ENCODE measurements at regions not wholly inside any gene's neighbourhood (a gene's known extent, or its start where the extent isn't known, plus 50 kb on each side); places are given as distances from the start of the nearest gene placed in this dataset.

DNA sequence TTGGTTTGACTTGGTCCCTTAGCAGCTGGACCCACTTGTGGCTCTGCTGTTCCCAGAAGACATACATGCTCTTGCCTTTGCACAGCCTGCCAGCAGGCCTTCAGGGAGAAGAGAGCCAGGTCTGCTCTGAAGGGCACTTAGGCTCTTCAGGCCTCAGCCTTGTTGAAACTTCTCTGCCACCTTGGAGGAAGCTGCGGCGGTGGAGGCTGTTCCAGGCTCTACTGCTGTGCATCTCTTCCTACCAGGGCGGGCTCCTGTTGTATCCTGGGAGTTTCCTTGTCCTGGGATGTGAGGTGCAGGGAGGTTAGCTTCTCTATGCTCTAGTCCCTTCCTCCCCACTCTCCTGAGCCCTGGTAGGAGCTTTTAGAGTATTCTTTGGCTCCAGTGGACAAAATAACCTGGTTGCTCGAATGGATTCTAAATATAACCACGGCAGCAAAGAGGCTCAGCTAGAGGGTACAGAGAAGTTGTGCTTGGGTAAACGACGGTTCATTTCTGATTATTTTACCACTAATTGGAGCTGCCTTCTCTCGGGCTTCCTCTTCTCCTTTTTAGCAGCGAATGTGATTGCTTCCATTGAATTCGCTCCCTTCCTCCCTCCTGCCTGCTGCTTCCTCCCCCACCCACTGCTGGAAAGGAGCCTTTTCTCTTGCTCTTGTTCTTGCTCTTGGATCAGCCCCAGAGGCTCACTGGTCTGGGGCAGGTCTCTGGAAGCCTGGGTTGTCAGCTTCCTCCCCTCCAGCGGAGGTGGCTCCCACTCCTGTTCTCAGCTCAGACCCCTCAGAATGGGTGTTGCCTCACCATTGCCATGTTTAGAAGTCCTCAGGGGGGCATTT is 126.6 kb upstream of the CACNA1E start:
- TF ChIP-seq, protein P1, sequence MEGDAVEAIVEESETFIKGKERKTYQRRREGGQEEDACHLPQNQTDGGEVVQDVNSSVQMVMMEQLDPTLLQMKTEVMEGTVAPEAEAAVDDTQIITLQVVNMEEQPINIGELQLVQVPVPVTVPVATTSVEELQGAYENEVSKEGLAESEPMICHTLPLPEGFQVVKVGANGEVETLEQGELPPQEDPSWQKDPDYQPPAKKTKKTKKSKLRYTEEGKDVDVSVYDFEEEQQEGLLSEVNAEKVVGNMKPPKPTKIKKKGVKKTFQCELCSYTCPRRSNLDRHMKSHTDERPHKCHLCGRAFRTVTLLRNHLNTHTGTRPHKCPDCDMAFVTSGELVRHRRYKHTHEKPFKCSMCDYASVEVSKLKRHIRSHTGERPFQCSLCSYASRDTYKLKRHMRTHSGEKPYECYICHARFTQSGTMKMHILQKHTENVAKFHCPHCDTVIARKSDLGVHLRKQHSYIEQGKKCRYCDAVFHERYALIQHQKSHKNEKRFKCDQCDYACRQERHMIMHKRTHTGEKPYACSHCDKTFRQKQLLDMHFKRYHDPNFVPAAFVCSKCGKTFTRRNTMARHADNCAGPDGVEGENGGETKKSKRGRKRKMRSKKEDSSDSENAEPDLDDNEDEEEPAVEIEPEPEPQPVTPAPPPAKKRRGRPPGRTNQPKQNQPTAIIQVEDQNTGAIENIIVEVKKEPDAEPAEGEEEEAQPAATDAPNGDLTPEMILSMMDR (conservative IDR thresholded peaks at IDR 0.05; ENCODE audit: low read depth, low read length): no peak
- H3K4me3 ChIP-seq (ENCODE audit: low read depth, low read length): no peak overlapping the region
- DNase-seq (ENCODE audit: low read depth): no peak

DNA sequence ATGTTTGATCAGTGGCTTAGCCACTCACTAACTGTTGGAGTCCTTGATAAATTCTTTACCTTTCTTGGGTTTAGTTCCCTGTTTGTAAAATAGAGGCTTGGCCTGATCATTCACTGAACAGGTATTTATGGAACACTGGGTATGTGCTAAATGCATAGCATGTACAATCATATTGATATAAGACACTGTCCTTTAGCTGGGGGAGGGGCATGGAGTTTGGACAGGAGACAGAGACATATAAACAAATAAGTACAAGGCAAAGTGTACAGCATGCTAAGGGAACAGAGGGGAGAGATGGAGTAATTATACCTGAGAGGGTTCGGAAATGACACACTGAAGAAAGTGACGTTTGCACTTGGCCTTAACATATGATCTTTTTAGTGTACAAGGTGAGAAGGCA is 124.3 kb upstream of the CACNA1E start:
- TF ChIP-seq, protein P1 (conservative IDR thresholded peaks at IDR 0.05; ENCODE audit: low read depth, low read length): no peak

DNA sequence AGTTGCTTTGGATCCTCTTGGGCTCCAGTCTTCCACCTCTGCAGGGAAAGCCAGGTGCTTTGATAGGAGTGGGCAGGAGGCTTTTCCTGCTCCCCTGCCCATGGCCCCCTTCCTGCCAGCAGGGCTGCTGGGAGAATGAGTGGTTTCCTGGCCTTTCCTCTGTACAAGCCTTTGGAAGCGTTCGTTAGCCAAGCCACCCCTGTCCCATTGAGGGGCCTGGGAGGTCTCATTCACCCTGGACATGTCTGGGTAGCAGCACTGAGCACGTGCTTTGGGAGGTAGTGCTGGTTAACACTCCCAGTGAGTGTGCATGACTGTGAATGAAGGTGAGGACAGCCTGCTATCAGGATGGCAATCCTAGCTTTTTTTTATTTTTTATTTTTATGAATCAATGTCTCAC is 118.5 kb upstream of the CACNA1E start:
- no peak overlapping the region for H3K4me3 ChIP-seq (ENCODE audit: low read depth, low read length)
- TF ChIP-seq, protein P1 (conservative IDR thresholded peaks at IDR 0.05; ENCODE audit: low read depth, low read length): no peak
- DNase-seq (ENCODE audit: low read depth): no peak

More for the DNA sequence above, 124.3 kb upstream of the CACNA1E start:
- no peak for DNase-seq (ENCODE audit: low read depth)
- H3K4me3 ChIP-seq (ENCODE audit: low read depth, low read length): no peak overlapping the region

DNA sequence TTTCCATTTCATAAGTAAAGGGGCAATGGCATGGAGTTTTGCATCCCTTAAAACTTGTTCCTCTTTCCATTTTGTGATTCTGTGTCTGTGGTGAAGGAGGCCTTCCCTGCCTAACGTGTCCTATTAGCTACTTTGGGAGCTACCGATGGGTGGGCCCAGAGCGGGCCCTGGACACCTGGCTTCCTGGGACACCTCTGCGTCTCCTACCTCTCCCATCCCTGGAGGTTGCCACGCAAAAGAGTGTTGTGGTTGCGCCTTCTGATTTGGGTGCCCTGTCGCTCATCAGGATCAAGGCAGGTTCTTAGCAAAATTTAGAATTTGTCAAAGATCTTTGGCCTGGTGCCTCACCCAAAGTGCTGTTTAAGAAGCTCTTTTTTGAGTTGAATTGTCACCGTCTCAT is 116.4 kb upstream of the CACNA1E start:
- no peak overlapping the region for H3K4me3 ChIP-seq (ENCODE audit: low read depth, low read length)
- TF ChIP-seq, protein P1 (conservative IDR thresholded peaks at IDR 0.05; ENCODE audit: low read depth, low read length): no peak
- no peak for DNase-seq (ENCODE audit: low read depth)

DNA sequence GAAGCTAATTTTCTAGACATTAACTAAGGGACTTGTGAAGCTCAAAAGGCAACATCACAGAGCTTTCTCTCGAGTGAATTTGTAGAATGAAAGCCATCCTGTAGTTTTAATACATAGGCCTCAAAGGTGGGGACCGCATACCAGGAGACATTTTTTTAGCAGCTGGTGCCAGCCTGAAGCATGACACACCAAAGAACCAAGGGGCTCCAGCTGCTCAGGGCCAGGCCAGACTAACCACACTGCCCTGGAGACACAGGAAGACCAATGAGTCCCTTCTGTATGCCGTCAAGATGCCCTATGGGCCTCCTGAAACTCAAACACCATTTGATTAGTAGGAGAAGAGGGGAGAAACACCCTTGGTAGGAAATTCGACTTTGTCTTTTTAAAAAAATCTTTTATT is 113.9 kb upstream of the CACNA1E start:
- TF ChIP-seq, protein P1 (conservative IDR thresholded peaks at IDR 0.05; ENCODE audit: low read depth, low read length): no peak
- no peak for DNase-seq (ENCODE audit: low read depth)
- H3K4me3 ChIP-seq (ENCODE audit: low read depth, low read length): no peak overlapping the region

DNA sequence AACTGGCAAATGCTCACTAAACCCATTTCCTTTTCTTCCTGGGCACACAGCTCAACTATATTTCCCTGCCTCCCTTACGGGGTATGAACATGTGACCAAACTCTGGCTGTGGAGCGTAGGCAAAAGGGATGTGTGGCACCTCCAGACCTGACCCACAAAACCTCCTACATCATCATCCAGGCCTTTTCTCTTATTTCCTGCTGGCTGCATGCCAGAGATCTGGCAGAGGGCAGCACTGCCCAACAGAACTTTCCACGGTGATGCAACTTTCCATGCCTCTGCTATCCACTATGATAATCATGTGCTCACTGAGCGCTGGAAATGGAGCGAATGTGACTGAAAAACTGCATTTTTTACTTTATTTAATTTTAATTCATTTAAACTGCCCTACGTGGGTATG is 99.6 kb upstream of the CACNA1E start:
- TF ChIP-seq, protein P1 (conservative IDR thresholded peaks at IDR 0.05; ENCODE audit: low read depth, low read length): no peak
- peak; percentile 58 for DNase-seq (ENCODE audit: low read depth)

DNA sequence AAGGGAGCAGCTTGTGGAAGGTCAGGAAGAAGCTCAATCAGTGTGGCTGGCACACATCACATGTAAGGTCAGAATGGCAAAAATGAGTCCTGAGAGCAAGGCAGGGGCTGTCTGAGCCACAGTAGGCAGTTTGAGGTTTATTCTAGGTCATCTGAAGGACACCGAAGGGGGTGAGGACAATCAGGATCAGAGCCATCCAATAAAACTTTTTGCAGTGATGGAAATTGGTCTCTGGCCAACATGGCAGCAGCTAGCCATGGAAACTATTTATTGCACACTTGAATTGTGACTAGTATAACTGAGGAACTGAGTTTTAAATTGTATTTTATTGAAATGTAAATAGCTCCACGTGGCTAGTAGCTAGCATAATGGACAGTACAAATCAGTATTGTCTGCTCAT is 97.0 kb upstream of the CACNA1E start:
- no peak for DNase-seq (ENCODE audit: low read depth)
- TF ChIP-seq, protein P1 (conservative IDR thresholded peaks at IDR 0.05; ENCODE audit: low read depth, low read length): no peak
- no peak overlapping the region for H3K4me3 ChIP-seq (ENCODE audit: low read depth, low read length)

More for the DNA sequence above, 99.6 kb upstream of the CACNA1E start:
- no peak overlapping the region for H3K4me3 ChIP-seq (ENCODE audit: low read depth, low read length)
